Epithelial cell of esophagus (primary cell): ENCODE measurements at regions not wholly inside any gene's neighbourhood (a gene's known extent, or its start where the extent isn't known, plus 50 kb on each side); places are given as distances from the start of the nearest gene placed in this dataset.
"Not testable (repeated sequence)": the region's sequence is repeated elsewhere in the genome, so short reads cannot be mapped to it uniquely, and the experiment has no call there.

Experiments used
- DNase-seq: peaks from one replicate; pipeline ENCODE4 v3.0.0; 2010; ENCODE audit warnings: low read depth
- H3K4me3 ChIP-seq: 2 replicates; pipeline ENCODE4 v1.5.1; 2011; ENCODE audit warnings: mild to moderate bottlenecking, low read length, control low read depth
- CTCF ChIP-seq: IDR thresholded peaks from 2 replicates; pipeline ENCODE4 v1.5.1; 2011; ENCODE audit warnings: low read depth, mild to moderate bottlenecking, low read length, control low read depth, inconsistent platforms; ENCODE audit not compliant: insufficient read depth; ENCODE audit errors: missing control alignments

GRCh38 chr3:191637611-191638010 lies 176.6 kb downstream of the PYDC2 start:
- no peak for DNase-seq
- TF ChIP-seq CTCF: no peak
- no peak overlapping the region for H3K4me3 ChIP-seq

DNA sequence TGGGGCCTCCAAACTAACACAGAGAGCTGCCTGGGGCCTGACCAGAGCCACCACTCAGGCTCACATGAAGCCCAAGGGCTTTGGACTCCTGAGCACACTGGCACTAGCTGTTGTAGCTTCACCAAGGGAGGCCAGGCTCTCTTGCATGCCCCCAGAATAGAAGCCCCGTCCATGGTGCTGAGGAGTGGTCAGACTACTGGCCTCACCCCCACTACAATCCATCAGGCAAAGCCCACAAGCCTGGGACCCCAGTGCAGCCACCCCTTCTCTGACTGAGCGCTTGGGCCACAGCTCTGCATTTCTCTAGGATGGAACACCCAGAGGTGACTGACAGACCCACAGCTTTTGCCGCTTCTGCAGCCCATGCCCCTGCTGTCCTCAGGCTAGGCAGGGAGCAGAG lies 180.8 kb downstream of the PYDC2 start:
- no peak overlapping the region for H3K4me3 ChIP-seq
- no peak for DNase-seq
- TF ChIP-seq CTCF: no peak

DNA sequence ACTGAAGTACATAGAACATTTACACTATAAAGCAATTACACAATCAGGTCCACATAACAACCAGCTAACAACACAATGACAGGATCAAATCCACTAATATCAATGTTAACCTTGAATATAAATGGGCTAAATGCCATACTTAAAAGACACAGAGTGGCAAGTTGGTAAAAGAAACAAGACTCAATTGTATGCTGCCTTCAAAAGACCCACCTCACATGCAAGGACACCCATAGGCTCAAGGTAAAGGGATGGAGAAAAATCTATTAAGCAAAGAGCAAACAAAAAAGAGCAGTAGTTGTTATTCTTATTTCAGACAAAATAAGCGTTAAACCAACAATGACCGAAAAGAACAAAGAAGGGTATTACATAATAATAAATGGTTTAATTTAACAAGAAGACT lies 183.3 kb downstream of the PYDC2 start:
- H3K4me3 ChIP-seq: no peak overlapping the region
- DNase-seq: no peak
- no peak for TF ChIP-seq CTCF

DNA sequence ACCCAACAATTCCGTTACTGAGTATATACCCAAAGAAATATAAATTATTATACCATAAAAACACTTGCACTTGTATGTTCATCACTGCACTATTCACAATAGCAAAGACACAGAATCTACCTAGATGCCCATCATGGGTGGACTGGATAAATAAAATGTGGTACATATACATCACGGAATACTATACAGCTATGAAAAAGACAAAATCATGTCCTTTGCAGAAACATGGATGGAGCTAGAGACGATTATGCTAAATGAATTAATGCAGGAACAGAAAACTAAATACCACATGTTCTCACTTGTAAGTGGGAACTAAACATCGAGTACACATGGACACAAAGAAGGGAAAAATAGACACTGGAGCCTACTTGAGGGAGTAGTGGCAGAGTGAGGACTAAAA lies 185.3 kb downstream of the PYDC2 start:
- TF ChIP-seq CTCF: no peak
- H3K4me3 ChIP-seq: no peak overlapping the region
- DNase-seq: no peak

DNA sequence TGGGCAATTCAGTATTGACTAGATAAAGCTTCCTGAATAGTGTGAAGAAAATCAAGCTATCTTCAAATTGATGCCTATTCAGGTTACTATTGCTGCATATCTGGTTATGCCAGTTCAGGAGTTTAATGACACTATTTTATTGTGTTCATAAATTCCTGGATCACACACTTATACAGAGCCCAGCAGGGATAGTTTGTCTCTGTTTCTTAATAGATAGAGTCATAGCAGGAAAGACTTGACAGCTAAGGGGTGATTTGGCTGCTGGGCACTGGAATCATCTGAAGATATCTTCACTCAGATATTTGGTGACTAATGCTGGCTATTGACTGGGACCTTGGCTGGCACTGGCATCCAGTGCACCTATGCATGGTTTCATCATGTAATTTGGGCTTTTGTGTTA lies 187.8 kb downstream of the PYDC2 start:
- TF ChIP-seq CTCF: no peak
- DNase-seq: peak; percentile 86

GRCh38 chr3:191649626-191650025 lies 188.7 kb downstream of the PYDC2 start:
- DNase-seq: peak; percentile 81
- H3K4me3 ChIP-seq: no peak overlapping the region
- TF ChIP-seq CTCF: no peak

More for the DNA sequence above, 187.8 kb downstream of the PYDC2 start:
- H3K4me3 ChIP-seq: no peak overlapping the region

- not testable (repeated sequence) for H3K4me3 ChIP-seq, DNase-seq
Measured at GRCh38 chr3:191658781-191659419, 197.9 kb downstream of the PYDC2 start.

DNA sequence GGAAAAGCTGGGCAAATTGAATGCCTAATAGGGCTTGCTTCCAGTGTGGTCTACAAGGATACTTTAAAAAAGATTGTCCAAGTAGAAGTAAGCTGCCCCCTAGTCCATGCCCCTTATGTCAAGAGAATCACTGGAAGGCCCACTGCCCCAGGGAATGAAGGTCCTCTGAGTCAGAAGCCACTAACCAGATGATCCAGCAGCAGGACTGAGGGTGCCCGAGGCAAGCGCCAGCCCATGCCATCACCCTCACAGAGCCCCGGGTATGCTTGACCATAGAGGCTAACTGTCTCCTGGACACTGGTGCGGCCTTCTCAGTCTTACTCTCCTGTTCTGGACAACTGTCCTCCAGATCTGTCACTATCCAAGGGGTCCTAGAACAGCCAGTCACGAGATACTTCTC lies 201.2 kb downstream of the PYDC2 start:
- DNase-seq, H3K4me3 ChIP-seq: not testable (repeated sequence)
